ENCODE measurements at regions not wholly inside any gene's neighbourhood (a gene's known extent, or its start where the extent isn't known, plus 50 kb on each side); places are given as distances from the start of the nearest gene placed in this dataset.

DNA sequence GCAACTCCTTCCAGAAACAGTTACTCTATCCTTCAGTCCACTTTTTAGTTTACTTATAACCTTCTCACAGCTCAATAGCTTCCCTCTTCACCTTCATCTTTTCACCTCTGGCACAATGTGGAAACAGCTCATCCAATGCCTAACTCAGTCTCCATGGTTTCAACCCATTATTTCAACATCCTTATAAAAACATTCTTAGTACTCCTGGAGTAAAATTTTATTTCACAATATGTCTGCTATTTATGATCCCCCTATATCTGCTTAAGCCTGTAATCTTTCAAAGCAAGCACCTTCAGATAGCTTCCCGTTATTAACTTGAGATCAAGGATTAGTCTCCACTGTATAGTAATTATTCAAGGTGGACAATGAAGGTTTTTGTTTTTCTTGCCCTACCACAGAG lies 156.3 kb downstream of the GASK1B start:
- TF ChIP-seq, protein P1, sequence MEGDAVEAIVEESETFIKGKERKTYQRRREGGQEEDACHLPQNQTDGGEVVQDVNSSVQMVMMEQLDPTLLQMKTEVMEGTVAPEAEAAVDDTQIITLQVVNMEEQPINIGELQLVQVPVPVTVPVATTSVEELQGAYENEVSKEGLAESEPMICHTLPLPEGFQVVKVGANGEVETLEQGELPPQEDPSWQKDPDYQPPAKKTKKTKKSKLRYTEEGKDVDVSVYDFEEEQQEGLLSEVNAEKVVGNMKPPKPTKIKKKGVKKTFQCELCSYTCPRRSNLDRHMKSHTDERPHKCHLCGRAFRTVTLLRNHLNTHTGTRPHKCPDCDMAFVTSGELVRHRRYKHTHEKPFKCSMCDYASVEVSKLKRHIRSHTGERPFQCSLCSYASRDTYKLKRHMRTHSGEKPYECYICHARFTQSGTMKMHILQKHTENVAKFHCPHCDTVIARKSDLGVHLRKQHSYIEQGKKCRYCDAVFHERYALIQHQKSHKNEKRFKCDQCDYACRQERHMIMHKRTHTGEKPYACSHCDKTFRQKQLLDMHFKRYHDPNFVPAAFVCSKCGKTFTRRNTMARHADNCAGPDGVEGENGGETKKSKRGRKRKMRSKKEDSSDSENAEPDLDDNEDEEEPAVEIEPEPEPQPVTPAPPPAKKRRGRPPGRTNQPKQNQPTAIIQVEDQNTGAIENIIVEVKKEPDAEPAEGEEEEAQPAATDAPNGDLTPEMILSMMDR (IDR thresholded peaks at IDR 0.05; ENCODE audit: low read depth, low read length), result no peak
- TF ChIP-seq EZH2phosphoT487 (IDR thresholded peaks at IDR 0.05; ENCODE audit: low read depth), result no peak
